ENCODE measurements at regions not wholly inside any gene's neighbourhood (a gene's known extent, or its start where the extent isn't known, plus 50 kb on each side); places are given as distances from the start of the nearest gene placed in this dataset.

- TF ChIP-seq, protein P1, sequence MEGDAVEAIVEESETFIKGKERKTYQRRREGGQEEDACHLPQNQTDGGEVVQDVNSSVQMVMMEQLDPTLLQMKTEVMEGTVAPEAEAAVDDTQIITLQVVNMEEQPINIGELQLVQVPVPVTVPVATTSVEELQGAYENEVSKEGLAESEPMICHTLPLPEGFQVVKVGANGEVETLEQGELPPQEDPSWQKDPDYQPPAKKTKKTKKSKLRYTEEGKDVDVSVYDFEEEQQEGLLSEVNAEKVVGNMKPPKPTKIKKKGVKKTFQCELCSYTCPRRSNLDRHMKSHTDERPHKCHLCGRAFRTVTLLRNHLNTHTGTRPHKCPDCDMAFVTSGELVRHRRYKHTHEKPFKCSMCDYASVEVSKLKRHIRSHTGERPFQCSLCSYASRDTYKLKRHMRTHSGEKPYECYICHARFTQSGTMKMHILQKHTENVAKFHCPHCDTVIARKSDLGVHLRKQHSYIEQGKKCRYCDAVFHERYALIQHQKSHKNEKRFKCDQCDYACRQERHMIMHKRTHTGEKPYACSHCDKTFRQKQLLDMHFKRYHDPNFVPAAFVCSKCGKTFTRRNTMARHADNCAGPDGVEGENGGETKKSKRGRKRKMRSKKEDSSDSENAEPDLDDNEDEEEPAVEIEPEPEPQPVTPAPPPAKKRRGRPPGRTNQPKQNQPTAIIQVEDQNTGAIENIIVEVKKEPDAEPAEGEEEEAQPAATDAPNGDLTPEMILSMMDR (conservative IDR thresholded peaks at IDR 0.05) = no peak
- TF ChIP-seq ZFX (IDR thresholded peaks at IDR 0.05) = no peak
Observed at GRCh38 chr3:181921220-181921619, 209.5 kb downstream of the SOX2 start.

Data from C4-2B (cell line).